ENCODE measurements at regions not wholly inside any gene's neighbourhood (a gene's known extent, or its start where the extent isn't known, plus 50 kb on each side); places are given as distances from the start of the nearest gene placed in this dataset.

DNA sequence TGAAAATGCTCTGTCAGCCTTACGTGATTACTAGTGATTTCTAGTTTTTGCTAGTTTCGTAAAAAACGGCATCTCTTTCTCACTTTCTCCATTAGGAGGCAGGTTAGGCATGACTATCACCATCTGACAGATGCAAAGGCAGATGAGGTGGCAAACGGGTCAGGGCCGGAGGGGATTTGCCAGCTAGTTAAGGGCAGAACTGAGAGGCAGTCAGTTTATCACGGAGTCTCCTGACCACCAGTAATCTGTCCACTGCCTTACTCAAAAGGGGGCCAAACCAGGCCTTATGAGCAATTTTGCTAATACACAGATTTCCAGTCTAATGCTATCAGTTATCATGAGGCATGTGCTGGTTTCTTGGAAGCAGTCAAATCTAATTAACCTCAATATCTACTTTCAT, 159.3 kb downstream of the TSEN15 start:
- TF ChIP-seq, protein P1, sequence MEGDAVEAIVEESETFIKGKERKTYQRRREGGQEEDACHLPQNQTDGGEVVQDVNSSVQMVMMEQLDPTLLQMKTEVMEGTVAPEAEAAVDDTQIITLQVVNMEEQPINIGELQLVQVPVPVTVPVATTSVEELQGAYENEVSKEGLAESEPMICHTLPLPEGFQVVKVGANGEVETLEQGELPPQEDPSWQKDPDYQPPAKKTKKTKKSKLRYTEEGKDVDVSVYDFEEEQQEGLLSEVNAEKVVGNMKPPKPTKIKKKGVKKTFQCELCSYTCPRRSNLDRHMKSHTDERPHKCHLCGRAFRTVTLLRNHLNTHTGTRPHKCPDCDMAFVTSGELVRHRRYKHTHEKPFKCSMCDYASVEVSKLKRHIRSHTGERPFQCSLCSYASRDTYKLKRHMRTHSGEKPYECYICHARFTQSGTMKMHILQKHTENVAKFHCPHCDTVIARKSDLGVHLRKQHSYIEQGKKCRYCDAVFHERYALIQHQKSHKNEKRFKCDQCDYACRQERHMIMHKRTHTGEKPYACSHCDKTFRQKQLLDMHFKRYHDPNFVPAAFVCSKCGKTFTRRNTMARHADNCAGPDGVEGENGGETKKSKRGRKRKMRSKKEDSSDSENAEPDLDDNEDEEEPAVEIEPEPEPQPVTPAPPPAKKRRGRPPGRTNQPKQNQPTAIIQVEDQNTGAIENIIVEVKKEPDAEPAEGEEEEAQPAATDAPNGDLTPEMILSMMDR (IDR thresholded peaks at IDR 0.05; ENCODE audit: low read depth, low read length): no peak
- no peak for DNase-seq (ENCODE audit: low read depth in 2 of 2)
- no peak overlapping the region for H3K4me3 ChIP-seq (replicated peaks in 1 of 2; ENCODE audit: low read depth in 2 of 2, low read length in 2 of 2)

DNA sequence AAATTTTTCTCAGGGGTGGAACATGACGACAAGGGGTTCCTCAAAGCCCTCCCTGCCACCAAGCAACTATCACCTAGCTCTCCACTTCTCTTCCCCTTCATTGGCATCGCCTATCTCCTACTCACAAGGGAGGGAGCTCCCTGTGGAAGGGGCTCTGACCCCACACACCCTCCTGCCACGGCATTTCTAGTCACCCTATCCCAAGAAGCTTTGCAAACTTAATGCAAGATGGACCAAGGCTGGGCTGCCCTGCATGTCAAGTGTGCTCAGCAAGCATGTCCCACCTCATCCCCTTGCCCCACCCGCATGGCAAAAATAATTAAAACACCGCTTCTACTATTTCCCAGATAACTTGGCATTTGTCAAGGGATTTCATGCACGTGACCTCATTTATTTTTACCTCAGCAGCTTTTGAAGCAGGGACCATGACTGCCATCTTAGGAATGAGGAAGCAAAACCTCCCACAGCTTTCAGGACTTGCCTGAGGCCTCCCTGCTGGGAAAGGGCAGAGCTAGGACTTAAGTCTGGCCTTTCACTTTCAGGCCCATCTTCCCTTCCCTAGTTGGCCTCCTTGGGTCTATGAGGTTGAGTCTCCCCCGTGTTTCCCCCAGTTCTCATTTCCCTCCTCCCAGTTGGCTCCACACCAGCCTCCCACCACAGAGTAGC, 161.3 kb downstream of the TSEN15 start:
- peak; percentile 85 to 88 for DNase-seq (ENCODE audit: low read depth in 2 of 2)

DNA sequence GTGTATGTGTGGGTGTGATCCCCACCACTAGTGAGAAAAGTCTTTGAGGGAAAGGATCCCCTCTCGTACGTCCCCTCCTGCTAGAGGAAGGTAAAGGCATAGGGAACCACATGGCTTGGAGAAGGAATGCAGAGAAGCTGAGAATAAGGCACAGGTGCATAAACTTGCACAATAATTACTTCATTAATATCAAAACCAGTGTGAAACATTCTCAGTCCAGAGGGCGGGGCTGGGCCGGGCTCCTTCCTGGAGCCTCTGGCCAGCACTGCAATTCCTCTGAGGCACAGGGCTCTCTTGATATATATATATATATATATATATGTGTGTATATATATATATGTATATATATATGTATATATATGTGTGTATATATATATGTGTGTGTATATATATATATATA, 162.6 kb downstream of the TSEN15 start:
- TF ChIP-seq, protein P1 (IDR thresholded peaks at IDR 0.05; ENCODE audit: low read depth, low read length): no peak
- no peak for DNase-seq (ENCODE audit: low read depth in 2 of 2)
- no peak overlapping the region for H3K4me3 ChIP-seq (replicated peaks in 1 of 2; ENCODE audit: low read depth in 2 of 2, low read length in 2 of 2)

More for the DNA sequence above, 161.3 kb downstream of the TSEN15 start:
- no peak overlapping the region for H3K4me3 ChIP-seq (replicated peaks in 1 of 2; ENCODE audit: low read depth in 2 of 2, low read length in 2 of 2)
- TF ChIP-seq, protein P1 (IDR thresholded peaks at IDR 0.05; ENCODE audit: low read depth, low read length): no peak

DNA sequence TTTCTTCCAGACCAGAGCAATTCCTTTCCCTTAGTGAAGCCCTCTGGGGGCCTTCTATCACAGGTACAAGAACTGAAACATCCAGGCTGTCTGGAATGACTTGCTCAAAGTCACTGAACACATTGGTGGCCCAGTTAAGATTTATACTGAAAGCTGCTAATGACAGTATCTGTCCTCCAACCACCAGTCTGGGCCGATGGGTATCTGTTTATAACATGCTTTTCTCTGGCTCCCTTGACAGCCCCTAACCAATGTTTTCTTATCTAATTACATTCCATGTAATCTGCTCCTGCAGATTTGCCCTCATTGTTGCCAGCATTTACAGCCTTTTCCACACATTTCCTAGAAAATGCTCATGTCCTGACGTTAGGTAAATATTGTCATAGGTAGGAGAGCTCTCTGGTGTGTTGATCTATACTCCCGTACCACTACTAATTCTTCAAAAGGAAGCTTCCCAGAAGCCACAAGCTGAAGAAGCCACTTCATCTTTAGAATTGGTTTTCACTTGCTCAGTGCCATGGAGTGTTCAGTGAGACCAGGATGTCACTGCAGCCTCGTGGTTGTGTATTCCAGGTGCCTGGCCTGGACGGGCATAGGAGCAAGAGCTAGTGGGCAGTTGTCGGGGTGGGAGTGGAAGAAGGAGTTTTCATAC, 163.9 kb downstream of the TSEN15 start:
- TF ChIP-seq, protein P1 (IDR thresholded peaks at IDR 0.05; ENCODE audit: low read depth, low read length): no peak
- H3K4me3 ChIP-seq (replicated peaks in 1 of 2; ENCODE audit: low read depth in 2 of 2, low read length in 2 of 2): no peak overlapping the region
- DNase-seq (ENCODE audit: low read depth in 2 of 2): no peak

DNA sequence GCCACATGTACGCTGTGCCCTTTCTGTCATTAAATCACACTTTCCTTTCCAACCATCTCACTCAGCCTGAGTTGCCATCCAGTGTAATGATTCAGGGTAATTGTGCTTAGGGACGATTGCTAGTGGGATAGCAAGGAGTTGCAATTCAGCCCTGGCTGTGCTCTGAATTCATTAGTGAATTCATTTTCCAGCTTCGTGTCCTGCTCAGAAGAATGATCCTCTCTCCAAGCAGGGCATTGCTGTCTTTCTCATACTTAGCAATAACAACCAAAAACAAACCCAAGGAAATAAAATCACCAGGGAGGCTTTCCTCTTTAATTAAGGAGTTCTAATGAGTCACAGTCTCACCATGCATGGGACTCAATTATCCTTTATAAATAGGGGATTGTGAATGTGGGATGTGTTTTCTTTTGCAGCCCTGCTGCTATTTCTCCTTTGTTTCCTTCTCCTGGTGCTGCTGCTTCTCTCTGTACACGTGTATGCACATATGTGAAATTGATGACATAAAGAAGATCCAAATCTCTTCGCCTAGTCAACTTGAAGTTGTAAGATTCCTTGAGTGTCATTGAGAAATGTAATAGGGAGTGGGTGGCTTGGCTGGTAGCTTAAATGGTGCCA, 167.0 kb downstream of the TSEN15 start:
- TF ChIP-seq, protein P1 (IDR thresholded peaks at IDR 0.05; ENCODE audit: low read depth, low read length): no peak
- no peak overlapping the region for H3K4me3 ChIP-seq (replicated peaks in 1 of 2; ENCODE audit: low read depth in 2 of 2, low read length in 2 of 2)
- DNase-seq (ENCODE audit: low read depth in 2 of 2): no peak

DNA sequence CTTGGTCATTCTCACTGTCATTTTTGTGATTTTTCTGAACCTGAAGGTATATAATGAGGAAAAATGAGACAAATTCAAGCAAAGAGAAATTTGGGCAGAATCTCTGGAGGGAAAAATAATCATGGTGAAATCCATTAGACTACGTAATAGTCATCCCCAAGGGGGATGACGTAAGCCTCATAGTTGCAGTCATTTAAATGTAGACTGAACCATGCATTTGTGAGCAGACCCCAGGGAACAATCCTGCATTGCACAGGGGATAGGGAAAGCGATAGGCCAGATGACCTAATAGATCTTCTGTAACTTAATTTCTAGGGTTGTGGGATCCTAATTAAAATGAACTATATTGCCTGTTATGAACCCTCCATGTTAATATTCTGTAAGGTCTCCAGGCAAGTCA, 167.4 kb upstream of the C1orf21 start:
- H3K4me3 ChIP-seq (replicated peaks in 1 of 2; ENCODE audit: low read depth in 2 of 2, low read length in 2 of 2): no peak overlapping the region
- DNase-seq (ENCODE audit: low read depth in 2 of 2): peak in 1 of 2 donors; percentile 66
- TF ChIP-seq, protein P1 (IDR thresholded peaks at IDR 0.05; ENCODE audit: low read depth, low read length): no peak
